ENCODE measurements at regions not wholly inside any gene's neighbourhood (a gene's known extent, or its start where the extent isn't known, plus 50 kb on each side); places are given as distances from the start of the nearest gene placed in this dataset.
A peak's percentile ranks its signal among the peaks of the same experiment; 100 is the strongest.
"Not testable (repeated sequence)": the region's sequence is repeated elsewhere in the genome, so short reads cannot be mapped to it uniquely, and the experiment has no call there.

DNA sequence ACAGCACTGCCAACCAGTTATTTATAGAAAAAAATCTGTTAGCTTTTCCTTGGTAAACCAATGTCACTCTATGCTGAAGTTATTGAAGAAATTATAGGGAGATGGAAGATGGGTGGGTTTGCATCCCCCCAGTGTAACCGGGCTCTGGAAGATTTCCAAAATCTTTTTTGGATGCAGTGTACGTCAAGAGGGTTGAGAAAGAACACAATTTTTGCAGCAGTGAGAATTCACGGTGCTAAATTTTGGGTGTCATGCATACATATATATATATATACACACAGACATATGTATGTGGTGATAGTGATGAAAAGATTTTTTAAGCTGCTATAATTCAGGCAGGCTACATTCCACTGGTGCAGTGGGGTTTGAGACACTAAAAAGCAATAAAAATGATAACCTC lies 91.4 kb upstream of the MAGI3 start:
- no peak for FAIRE-seq

DNA sequence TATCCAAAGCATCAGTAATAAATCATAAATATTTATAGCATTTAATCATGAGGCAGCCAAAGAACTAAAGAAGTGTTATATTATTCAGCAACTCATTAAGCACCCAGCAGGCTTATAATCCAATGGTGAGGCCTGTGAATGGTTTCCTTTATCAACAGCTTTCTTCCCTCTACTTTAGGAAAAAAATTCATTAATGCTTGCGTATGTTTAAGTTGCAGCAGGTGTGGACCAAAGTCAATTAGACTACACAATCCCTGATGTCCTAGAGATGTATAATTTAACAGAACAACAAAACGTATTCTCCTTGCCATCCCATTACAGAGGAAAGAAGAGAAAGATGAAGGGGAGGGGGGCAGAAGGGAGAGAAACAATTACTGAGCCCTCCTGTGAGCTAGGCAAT lies 87.7 kb upstream of the MAGI3 start:
- FAIRE-seq (no peak), DNase-seq (ENCODE audit: low spot score) (no peak)

More for the DNA sequence above, 91.4 kb upstream of the MAGI3 start:
- DNase-seq (ENCODE audit: low spot score): no peak

DNA sequence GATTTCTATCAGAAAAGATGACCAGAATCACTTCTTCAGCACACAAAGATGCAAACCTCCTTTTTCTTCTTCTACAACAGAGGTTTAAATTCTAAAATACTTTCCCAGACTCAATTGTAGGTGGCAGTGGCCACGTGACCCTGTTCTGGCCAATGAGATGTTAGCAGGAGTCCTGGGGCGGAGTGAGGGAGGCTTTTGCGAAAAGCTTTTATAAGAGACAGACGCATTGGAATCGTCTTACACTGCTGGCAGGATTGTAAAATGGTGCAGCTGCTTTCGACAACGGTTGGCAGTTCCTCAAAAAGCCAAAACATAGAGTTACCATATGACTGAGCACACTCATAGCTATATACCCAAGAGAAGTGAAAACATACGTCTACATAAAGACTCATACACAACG lies 87.0 kb upstream of the MAGI3 start:
- DNase-seq (ENCODE audit: low spot score) (no peak), FAIRE-seq (no peak)

DNA sequence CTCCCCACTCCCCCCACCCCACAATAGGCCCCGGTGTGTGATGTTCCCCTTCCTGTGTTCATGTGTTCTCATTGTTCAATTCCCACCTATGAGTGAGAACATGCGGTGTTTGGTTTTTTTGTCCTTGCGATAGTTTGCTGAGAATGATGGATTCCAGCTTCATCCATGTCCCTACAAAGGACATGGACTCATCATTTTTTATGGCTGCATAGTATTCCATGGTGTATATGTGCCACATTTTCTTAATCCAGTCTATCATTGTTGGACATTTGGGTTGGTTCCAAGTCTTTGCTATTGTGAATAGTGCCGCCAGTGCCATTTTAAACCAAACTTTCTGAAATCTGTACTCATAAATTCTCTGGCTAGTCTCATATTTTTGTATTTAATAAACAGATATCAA lies 85.3 kb upstream of the MAGI3 start:
- FAIRE-seq; DNase-seq (ENCODE audit: low spot score): not testable (repeated sequence)

DNA sequence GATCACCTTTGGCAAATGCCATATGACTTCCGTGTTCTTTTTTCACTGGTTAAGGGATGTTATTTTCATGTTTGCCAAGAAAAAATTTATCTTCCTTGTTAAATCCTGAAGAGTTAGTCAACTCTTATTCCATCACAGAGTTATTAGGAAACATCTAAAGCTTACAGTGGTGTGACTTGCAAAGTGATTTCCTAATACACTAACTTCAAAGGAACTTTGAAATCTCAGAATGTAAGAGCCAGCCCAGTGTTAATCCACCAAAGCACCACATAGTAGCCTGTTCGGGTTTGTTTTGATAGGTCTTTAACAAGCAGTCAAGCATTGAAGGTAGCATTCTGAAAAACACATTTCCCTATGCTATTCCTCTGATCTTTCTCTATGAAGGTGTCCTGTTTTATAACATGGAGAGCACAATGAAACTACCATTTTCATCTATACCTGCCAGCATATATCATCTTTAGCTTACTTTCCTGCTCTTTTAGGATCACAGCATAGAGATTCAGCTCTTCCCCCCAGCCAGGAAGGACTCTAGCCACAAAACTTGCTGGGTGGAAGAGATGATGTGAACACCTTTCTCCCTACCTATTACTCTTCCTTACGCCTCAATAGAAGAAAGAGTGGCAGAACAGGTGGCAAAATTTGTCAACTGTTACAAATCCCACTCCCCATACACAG lies 82.4 kb upstream of the MAGI3 start:
- DNase-seq (ENCODE audit: low spot score) (no peak), FAIRE-seq (no peak)

DNA sequence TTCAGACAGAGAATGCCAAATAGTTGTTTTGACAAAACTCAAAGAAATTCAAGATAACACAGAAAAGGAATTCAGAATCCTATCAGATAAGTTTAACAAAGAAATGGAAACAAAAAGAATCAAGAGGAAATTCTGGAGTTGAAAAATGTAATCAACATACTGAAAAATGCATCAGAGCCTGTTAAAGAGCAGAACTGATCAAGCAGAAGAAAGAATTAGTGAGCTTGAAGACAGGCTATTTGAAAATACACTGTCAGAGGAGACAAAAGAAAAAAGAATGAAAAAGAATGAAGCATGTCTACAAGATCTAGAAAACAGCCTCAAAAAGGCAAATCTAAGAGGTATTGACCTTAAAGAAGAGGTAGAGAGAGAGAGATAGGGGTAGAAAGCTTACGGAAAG lies 77.7 kb upstream of the MAGI3 start:
- DNase-seq (ENCODE audit: low spot score); FAIRE-seq: not testable (repeated sequence)

DNA sequence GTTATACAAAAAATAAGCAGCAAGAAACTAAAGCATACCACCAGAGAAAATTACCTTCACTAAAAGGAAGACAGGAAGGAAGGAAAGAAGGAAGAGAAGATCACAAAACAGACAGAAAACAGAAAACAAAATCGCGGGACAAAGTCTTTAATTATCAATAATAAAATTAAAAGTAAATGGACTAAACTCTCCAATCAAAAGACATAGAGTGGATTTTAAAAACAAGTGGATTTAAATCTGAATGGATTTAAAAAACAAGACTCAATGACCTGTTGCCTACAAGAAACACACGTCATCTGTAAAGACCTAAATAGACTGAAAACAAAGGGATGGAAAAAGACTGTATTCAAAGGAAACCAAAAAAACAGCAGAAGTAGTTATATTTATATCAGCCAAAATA lies 75.7 kb upstream of the MAGI3 start:
- no peak for DNase-seq (ENCODE audit: low spot score)
- FAIRE-seq: no peak

DNA sequence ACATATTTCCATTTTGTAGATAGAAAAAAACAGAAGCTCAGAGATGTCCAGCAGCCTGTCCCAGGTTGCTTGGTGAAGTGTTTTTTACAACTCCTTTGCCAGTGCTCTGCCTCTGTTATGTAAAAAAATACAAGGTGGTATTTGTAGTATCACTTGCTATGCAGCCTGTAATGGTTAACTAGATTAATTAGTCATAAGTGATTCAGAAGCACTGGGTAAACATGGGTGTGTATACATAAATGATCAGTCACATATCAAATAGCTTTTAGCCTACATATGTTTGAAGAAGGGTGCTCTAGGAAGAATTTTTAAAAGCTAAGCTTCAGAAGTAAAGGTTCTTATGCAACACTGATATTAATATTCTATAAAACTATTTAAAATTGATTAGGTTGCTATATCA lies 70.0 kb upstream of the MAGI3 start:
- FAIRE-seq (no peak), DNase-seq (ENCODE audit: low spot score) (no peak)

DNA sequence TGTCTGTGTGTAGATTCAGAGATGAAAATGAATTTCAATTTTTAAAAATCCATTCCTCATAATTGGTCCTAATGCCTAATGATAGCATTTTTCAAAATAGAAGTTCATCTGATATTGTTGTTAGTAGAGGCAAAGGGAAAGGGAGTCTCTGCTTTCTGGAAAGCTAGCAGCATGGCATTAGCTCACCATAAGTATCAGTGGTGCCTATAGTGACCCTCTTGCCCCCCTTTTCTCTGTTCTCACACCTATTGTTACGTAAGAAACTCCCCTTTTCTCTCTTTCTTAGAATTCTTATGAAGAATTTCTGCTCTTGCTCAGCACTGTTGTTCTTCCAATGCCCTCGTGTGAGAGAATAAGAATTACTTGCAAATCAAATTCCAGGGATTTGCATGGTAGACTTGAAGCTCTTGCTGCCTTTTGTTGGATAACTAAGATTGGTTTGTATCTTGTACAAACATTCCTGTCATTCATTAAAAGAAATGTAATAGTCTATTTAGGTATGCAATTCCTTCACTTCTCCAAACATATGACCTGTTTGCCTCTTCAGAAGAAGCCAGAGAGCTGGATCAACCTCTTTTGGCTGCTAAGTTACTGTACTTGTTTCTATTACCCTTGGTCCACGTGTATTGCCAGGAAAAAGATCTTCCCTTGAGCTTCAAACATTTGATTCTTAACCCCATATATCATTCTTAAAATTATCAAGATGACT lies 69.2 kb upstream of the MAGI3 start:
- DNase-seq (ENCODE audit: low spot score) (no peak), FAIRE-seq (no peak)

DNA sequence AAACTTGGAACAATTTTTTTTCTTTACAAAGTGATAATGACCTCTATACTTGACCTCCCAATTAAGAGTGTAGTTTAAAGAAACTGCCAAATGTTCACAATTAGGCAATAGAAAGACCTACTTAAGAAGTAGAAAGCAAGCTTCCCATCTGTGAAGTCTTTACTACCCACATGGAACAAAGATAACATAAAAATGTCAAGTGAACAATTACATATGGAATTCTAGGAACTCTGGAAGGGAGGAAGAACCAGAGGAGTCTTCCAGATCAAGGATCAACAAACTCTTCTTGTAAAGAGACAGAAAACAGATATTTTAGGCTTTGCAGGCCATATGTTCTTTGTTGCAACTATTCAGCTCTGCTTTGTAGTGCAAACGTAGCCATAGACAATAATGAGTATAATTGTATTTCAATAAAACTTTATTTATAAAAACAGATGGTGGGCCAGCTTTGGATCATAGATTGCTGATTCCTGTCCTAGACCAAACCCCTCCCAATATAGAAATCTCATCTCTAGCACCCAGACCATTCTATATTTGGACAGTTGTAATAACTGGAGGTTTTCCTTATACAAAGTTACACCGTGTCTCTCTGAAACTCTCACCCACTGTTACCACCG lies 68.4 kb upstream of the MAGI3 start:
- no peak for DNase-seq (ENCODE audit: low spot score)
- FAIRE-seq: no peak

DNA sequence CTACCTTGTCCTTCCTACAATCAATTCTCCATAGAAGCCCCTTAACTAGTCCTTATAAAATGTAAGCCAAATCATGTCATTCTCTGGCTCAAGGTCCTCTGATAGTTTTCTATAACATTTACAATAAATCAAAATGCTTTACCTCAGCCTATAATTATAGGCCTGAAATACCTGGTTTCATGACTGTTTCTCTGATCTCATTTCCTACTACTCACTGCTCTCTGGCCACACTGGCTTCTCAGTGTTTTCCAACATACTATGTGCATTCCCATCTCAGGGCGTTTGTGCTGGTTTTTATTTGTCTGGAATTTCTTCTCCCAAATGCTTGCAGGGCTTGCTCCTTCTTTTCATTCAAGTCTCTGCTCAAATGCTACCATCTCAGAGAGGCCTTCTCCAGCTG lies 67.9 kb upstream of the MAGI3 start:
- FAIRE-seq (no peak), DNase-seq (ENCODE audit: low spot score) (no peak)

DNA sequence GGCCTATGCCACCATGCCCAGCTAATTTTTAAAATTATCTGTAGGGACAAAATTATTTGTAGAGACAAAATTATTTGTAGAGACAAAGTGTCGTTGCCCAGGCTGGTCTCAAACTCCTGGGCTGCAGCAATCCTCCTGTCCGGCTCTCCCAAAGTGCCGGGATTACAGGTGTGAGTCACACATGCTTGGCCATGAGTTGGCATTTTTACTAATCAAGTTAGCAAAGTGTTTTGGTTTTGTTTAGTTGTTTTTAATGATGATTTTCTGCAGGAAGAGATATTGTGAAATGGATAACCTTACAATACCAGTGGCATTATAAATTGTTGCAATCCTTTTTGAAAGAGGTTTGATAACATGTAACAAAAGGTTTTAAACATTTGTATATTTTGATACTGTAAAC lies 65.3 kb upstream of the MAGI3 start:
- peak; percentile 48 for DNase-seq (ENCODE audit: low spot score)
- FAIRE-seq: peak; percentile 30

DNA sequence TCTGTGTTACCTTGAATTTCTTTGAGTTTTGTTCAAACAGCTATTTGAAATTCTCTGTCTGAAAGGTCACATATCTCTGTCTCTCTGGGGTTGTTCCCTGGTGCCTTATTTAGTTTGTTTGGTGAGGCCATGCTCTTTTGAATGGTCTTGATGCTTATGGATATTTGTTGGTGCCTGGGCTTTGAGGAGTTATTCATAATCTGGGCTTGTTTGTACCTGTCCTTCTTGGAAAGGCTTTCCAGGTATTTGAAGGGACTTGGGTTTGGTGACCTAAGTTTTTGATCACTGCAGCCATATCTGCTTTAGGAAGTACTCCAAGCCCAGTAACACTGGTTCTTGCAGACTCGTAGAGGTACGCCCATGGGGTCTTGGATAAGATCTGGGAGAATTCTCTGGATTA lies 63.3 kb upstream of the MAGI3 start:
- FAIRE-seq (no peak), DNase-seq (ENCODE audit: low spot score) (no peak)

DNA sequence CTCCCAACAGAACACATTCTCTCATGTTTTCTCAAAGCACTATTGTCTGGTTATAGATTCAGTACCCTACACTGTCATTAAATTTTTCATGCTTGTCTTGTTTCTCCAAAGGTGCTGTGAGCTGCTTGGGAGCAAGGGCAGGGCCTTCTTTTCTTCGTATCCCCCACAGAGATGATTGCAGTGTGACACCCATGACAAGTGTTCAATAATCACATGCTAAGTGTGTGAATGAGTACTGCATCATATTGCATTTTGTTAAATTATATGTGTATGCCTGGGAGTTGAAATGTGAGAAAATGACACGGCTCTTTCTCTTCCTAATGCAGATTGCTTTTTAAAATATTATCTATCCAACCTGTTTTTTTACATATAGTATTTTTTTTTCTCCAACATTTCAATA lies 57.3 kb upstream of the MAGI3 start:
- FAIRE-seq: no peak

DNA sequence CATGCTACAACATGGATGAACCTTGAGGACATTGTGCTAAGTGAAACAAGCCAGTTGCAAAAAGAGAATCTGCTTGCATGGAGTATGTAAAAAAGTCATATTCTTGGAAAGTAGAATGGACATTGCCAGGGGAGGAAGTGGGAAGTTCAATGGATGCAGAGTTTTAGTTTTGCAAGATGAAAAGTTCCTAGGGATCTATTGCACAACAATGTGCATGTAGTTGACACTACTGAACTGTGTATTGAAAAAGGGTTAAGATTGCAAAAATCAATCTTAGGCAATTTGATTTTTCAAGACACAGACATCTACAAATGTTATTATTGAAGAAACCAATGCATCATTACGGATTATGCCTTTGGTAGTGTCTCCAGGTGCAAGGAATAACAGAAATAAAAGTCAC lies 50.3 kb upstream of the MAGI3 start:
- DNase-seq (ENCODE audit: low spot score) (no peak), FAIRE-seq (no peak)

More for the DNA sequence above, 57.3 kb upstream of the MAGI3 start:
- no peak for DNase-seq (ENCODE audit: low spot score)
